Thymus (tissue), 11 donors: ENCODE measurements at regions not wholly inside any gene's neighbourhood (a gene's known extent, or its start where the extent isn't known, plus 50 kb on each side); places are given as distances from the start of the nearest gene placed in this dataset.
"Not testable (repeated sequence)": the region's sequence is repeated elsewhere in the genome, so short reads cannot be mapped to it uniquely, and the experiment has no call there.

Experiments
- DNase-seq, 9 donors: peaks; one replicate each; pipeline ENCODE4 v3.0.0-alpha.2; 2013; ENCODE audit warnings: low spot score in 9 of 9, low read depth in 6 of 9, missing footprints in 1 of 9
- H3K27ac ChIP-seq, 2 donors: one replicate each; pipeline ENCODE4 v1.5.1; 2013; ENCODE audit warnings: control low read depth in 1 of 2, low read depth in 1 of 2, low read length in 1 of 2, mild to moderate bottlenecking in 1 of 2, moderate library complexity in 1 of 2
- H3K27me3 ChIP-seq, 2 donors: one replicate each; pipeline ENCODE4 v1.5.1; 2013; ENCODE audit warnings: low read length in 1 of 2; ENCODE audit not compliant: control insufficient read depth in 2 of 2, insufficient read depth in 1 of 2
- H3K36me3 ChIP-seq, 2 donors: one replicate each; pipeline ENCODE4 v1.5.1; 2013; ENCODE audit warnings: low read length in 1 of 2, mild to moderate bottlenecking in 1 of 2, moderate library complexity in 1 of 2; ENCODE audit not compliant: control insufficient read depth in 2 of 2, insufficient read depth in 2 of 2
- H3K4me1 ChIP-seq, 2 donors: one replicate each; pipeline ENCODE4 v1.5.1; 2013; ENCODE audit warnings: low read length in 2 of 2; ENCODE audit not compliant: control insufficient read depth in 2 of 2, insufficient read depth in 2 of 2
- H3K4me3 ChIP-seq, 2 donors: one replicate each; pipeline ENCODE4 v1.5.1; 2013; ENCODE audit warnings: low read length in 2 of 2, control low read depth in 1 of 2, mild to moderate bottlenecking in 1 of 2
- H3K9me3 ChIP-seq, 2 donors: one replicate each; pipeline ENCODE4 v1.5.1; 2013; ENCODE audit warnings: low read length in 1 of 2, mild to moderate bottlenecking in 1 of 2; ENCODE audit not compliant: control insufficient read depth in 2 of 2, insufficient read depth in 1 of 2
- WGBS: extraction: QIAGEN DNeasy Blood & Tissue Kit; methylation state at CpG from one replicate; pipeline ENCODE4 v1.1.7; 2013; 5-methylcytosine and 5-hydroxymethylcytosine counted together
- donor health status: healthy.

- not testable (repeated sequence) for H3K36me3 ChIP-seq, H3K4me3 ChIP-seq, DNase-seq, H3K27me3 ChIP-seq, H3K4me1 ChIP-seq, H3K9me3 ChIP-seq, H3K27ac ChIP-seq
- 86% methylated on average over 4 of the region's 4 CpGs for WGBS
These were observed 596.5 kb upstream of the DEFB115 start for GRCh38 chr20:30660982-30661381.

- 63% methylated on average over 2 of the region's 2 CpGs for WGBS
- H3K27ac ChIP-seq, H3K9me3 ChIP-seq, H3K36me3 ChIP-seq, H3K4me3 ChIP-seq, H3K27me3 ChIP-seq, H3K4me1 ChIP-seq, DNase-seq: not testable (repeated sequence)
These were observed 589.0 kb upstream of the DEFB115 start for GRCh38 chr20:30668418-30668817.

- not testable (repeated sequence) for H3K27me3 ChIP-seq, H3K4me3 ChIP-seq, H3K27ac ChIP-seq, DNase-seq, H3K4me1 ChIP-seq, H3K9me3 ChIP-seq, H3K36me3 ChIP-seq
These were observed 588.0 kb upstream of the DEFB115 start for GRCh38 chr20:30669330-30670029.

- H3K27ac ChIP-seq, H3K36me3 ChIP-seq, DNase-seq, H3K9me3 ChIP-seq, H3K27me3 ChIP-seq, H3K4me1 ChIP-seq, H3K4me3 ChIP-seq: not testable (repeated sequence)
- 78% methylated on average over 5 of the region's 5 CpGs for WGBS
These were observed 586.3 kb upstream of the DEFB115 start for GRCh38 chr20:30671120-30671519.

GRCh38 chr20:30675988-30676564, 581.4 kb upstream of the DEFB115 start:
- H3K9me3 ChIP-seq, DNase-seq, H3K36me3 ChIP-seq, H3K27ac ChIP-seq, H3K4me3 ChIP-seq, H3K4me1 ChIP-seq, H3K27me3 ChIP-seq: not testable (repeated sequence)
- 49% methylated on average over 6 of the region's 6 CpGs for WGBS

GRCh38 chr20:30682236-30682635, 575.2 kb upstream of the DEFB115 start:
- not testable (repeated sequence) for H3K36me3 ChIP-seq, H3K9me3 ChIP-seq, H3K27ac ChIP-seq, H3K27me3 ChIP-seq, H3K4me1 ChIP-seq, DNase-seq, H3K4me3 ChIP-seq
- WGBS, result 87% methylated on average over 4 of the region's 4 CpGs

- H3K9me3 ChIP-seq, H3K36me3 ChIP-seq, H3K4me3 ChIP-seq, DNase-seq, H3K27me3 ChIP-seq, H3K27ac ChIP-seq, H3K4me1 ChIP-seq: not testable (repeated sequence)
- WGBS, result 59% methylated on average over 3 of the region's 3 CpGs
These were observed 544.6 kb upstream of the DEFB115 start for GRCh38 chr20:30712861-30713260.

GRCh38 chr20:30719415-30720199, 537.9 kb upstream of the DEFB115 start:
- not testable (repeated sequence) for H3K36me3 ChIP-seq, DNase-seq, H3K4me3 ChIP-seq, H3K27me3 ChIP-seq, H3K27ac ChIP-seq, H3K9me3 ChIP-seq, H3K4me1 ChIP-seq
- WGBS, result 74% methylated on average over 6 of the region's 6 CpGs

GRCh38 chr20:30723511-30723910, 534.0 kb upstream of the DEFB115 start:
- WGBS, result 17% methylated on average over 27 of the region's 27 CpGs
- not testable (repeated sequence) for H3K4me1 ChIP-seq, H3K27ac ChIP-seq, DNase-seq, H3K27me3 ChIP-seq, H3K36me3 ChIP-seq
- Histone ChIP-seq H3K9me3 (peaks cover 0 to 16% of the 10 kb centered on the region in 2 donors), H3K4me3 (peak overlapping the region in 1 of 2 donors; percentile 36)
